GM19452 (cell line): ENCODE measurements at regions not wholly inside any gene's neighbourhood (a gene's known extent, or its start where the extent isn't known, plus 50 kb on each side); places are given as distances from the start of the nearest gene placed in this dataset.

ENCODE experiments used
- ATAC-seq: cut with Tn5 transposase; IDR thresholded peaks from one replicate; pipeline ENCODE4 v1.9.1; 2021; ENCODE audit not compliant: unreplicated experiment

GRCh38 chr2:43129676-43130547 is 96.5 kb downstream of the ZFP36L2 start:
- no peak for ATAC-seq

DNA sequence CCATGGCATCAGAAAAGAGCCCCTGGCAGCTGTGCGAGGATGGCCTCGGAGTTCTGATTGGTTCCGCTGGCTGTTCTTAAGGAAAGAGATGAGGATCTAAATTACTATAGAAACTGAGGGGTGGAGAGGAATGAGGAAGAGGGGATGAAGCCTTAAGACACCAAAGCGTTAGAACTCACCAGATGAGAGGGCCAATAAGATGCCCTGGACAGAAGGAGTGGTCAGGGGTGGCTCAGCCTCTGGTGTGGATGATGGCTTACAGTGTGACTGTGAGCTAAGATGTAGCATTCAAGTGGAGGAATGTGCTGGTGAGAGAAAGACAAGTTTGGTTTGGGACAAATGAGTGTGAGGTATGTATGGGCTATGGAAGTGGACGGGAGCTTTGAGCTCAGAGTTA is 97.8 kb downstream of the ZFP36L2 start:
- ATAC-seq, result no peak

DNA sequence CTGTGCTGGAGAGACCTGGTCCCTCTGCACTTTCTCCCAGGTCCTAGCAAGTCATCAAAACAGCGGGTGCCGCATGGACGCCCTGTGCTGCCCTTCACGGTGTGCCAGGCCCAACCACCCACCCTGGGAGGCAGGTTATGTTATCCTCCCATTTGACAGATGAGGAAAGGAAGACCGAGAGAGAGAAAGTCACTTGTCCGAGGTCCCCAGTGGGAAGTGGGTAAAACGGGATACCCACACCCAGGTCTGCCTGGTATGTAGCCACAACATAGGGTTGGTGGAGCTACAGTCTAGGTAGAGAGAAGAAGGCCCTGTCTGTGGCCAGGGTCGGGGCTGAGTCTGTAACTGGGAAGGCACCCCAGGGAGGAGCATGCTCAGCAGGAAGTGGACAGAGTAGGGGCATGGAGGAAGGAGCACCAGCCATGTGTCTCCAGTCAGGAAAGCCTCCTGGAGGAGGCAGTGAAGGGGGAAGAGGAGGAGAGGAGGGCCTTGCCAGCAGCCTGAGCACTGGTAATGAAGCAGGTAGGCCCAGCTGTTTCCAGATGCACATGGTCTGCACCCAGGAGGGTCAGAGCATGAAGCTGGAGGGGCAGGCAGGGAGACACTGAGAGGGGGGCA is 98.4 kb downstream of the ZFP36L2 start:
- no peak for ATAC-seq

DNA sequence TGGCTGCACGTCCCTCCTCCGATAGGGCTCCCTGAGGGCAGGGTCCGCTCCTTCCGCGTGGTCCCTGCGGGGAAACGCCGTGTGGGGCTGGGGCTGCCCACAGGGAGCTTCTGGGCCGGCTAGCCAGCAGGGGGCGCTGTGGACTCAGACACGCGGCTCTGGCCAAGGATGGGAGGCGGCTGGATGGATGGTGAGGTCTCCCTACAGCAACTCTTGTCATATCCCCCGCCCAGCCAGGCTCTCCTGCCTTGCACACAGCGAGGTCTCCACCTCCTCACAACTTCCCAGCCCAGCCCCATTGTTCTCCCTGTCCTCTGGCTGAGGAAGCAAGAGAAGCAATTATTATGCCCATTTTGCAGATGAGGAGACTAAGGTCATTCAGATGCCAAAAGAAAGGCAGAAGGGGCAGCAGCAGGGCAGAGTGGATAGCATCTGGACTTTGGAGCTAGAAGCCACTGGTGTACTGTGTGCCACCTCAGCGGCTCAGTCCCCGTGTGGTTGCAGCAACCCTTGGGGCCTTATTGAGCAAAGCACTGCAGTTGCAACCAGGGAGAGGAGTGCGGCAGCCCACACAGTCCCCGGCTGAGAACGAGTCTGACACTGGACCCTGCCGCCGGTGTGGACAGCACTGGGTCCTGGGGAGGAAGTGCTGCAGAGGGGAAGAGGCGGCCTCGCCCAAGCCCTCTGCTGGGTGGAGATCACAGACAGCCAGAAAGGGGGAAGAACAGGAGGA is 99.0 kb downstream of the ZFP36L2 start:
- no peak for ATAC-seq

GRCh38 chr2:43126817-43127207 is 99.6 kb downstream of the ZFP36L2 start:
- no peak for ATAC-seq

DNA sequence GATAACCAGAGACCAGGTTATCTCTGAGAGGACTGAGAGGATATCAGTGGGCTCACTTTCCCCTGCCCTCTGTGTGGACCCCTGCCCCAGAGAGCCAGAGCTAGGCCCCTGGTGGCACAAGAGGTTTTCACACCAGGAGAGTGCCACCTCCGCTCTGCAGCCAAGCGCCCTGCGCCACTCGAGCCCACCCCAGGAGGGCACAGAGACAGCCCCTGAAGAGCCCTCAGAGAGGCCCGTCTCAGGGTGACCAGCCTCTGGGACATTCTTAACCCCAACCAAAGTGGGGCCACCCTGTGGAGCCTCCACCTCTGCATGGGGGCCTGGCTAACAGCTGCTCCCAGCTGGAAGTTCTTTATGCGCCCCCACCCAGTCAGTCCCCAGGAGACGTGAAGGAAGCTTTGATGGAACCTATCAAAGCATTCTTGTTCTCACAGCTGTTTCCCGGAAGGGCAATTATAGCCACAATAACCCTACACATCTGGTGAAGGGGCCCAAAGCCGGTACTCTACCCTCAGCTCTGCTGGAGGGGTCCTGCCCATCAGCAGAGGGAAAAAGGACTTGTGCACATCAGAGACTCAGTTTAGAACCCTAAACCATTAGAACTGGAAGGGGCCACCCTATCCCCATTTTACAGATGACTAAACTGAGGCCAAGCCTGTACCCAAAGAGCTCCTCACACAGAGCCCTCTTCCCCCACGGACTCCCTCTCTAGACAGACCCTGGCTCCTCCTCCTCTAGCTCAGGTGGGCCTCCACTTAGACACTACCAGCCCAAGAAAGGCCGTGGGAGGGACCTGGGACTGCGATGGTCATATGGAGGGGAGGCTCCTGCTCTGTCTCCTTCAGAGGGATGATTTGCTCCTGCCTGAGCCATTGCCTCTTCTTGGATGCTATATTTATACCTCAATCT is 101.1 kb downstream of the ZFP36L2 start:
- no peak for ATAC-seq

- ATAC-seq, result no peak
Measured at GRCh38 chr2:43124687-43125057, 101.7 kb downstream of the ZFP36L2 start.

DNA sequence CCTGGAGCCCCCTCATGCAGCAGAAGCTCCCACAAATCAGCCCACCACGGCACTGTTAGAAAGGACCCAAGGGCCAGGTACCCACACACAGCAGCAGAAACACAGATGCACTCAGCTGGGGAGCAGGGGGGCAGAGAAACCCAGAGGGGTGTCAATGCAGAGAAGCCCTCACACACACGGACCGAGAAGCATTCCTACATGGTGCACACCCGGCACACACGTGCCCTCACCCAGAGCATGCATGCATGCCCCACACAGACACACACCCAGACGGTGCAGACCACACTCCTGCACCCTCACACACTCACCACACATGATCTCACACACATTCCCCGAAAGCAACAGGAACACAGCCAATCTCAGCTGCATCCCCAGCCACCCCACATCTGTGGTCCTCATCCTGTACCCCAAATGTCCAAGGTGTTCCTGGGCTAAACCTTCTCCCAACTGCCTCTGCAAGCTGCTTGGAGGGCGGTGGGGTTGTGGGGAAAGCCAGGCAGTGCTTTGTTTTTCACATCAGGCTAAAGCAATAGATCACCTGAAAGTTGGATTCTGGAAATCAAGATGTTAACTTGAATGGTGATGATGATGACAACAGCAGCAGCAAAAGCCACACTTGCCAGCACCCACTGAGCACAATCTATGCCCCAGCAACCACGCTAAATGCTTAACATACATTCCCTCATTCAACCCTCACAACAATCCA is 102.3 kb downstream of the ZFP36L2 start:
- no peak for ATAC-seq

DNA sequence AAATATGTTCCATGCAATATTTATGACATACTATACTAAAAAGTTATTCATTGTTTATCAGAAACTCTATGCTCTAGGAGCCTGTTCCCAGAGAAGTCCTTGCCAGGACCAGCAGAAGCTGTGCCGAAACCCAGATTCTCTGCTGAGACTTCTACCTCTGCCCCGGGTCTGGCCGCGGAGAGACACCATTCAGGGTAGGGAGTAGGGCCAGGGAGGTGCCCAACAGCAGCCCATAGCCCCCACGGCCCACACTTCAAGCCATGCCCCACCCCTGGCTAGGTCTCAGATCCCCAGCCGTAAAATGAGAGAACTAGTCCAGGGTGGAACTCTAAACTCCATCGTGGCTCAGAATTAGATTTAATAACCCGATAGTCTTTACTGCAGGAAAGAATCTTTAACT is 102.9 kb downstream of the ZFP36L2 start:
- no peak for ATAC-seq

DNA sequence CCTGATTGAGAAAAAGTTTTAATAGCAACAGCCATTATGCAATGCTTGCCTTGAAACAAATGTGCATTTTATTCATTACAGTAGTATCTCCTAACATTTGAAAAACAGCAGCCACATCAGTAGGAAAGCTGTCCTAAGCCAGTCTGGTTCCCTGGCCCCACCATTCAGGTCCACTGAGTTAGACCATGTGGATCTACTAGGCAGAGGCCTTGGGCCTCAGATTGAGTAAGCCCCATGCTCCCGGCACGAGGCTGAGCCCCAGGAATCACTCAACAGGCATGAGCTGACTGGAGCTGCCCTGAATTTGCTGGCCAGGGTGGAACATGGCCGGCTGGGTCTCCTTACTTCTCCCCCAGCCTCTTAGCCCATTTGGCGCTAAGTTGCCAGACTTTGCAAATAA is 103.4 kb downstream of the ZFP36L2 start:
- ATAC-seq, result no peak

- ATAC-seq, result no peak
Measured at GRCh38 chr2:43121580-43122314, 104.7 kb downstream of the ZFP36L2 start.

GRCh38 chr2:43119303-43119702 is 107.1 kb downstream of the ZFP36L2 start:
- ATAC-seq, result no peak

DNA sequence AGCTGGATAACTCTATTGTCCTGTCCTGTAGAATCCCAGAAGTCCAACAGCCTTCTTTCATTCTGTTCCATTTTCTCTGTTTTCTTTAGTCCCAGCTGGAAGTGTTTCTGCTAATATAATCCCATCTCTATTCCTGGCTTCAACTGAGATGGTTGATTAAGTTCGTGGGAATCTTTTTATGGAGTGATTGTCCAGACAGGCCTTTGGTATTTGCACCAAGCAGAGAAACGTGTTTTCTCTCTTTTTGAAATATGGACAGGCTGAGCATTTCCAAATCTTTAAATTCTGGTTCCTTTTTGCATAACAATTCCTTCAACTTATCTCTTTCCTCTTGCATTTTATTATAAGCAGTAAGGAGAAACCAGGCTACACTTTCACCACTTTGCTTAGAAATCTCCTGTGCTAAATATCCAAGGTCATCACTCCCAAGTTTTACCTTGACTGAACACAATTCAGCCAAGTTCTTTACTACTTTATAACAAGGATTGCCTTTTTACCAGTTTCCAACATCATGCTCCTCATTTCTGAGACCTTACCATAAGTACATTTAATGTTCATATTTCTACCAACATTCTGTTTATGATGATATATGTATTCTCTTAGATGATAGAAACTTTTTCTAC is 108.8 kb downstream of the ZFP36L2 start:
- ATAC-seq, result no peak

GRCh38 chr2:43116988-43117387 is 109.4 kb downstream of the ZFP36L2 start:
- no peak for ATAC-seq

DNA sequence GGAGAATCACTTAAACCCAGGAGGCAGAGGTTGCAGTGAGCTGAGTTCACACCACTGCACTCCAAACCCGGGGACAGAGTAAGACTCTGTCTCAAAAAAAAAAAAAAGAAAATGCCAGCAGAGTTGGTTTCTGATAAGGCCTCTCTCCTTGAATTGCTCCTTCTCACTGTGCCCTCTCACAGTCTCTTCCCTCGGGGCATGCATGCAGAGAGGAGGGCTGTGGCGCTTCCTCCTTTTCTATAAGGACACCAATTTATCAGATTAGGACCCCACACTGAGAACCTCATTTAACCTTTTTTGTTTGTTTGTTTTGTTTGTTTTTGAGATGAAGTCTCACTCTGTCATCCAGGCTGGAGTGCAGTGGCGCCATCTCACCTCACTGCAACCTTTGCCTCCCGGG is 110.5 kb downstream of the ZFP36L2 start:
- no peak for ATAC-seq

DNA sequence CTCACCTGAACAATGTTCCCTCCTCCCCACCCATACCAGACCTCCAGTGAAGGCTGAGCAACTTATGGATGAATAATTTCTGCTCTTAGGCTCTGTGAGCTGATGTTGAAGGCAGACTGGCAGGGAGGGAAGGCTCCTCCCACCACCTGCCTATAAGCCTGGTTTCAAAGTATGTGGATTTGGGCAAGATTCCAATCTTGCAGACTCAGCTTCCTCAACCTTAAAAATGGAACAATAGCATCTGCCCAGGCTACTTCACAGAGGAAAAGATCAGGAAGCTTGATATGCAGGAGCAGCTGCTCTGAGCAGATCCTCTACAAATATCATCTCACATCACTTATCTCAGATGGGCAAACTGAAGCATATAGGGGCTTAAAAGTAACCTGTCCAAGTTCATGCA is 112.2 kb downstream of the ZFP36L2 start:
- no peak for ATAC-seq

DNA sequence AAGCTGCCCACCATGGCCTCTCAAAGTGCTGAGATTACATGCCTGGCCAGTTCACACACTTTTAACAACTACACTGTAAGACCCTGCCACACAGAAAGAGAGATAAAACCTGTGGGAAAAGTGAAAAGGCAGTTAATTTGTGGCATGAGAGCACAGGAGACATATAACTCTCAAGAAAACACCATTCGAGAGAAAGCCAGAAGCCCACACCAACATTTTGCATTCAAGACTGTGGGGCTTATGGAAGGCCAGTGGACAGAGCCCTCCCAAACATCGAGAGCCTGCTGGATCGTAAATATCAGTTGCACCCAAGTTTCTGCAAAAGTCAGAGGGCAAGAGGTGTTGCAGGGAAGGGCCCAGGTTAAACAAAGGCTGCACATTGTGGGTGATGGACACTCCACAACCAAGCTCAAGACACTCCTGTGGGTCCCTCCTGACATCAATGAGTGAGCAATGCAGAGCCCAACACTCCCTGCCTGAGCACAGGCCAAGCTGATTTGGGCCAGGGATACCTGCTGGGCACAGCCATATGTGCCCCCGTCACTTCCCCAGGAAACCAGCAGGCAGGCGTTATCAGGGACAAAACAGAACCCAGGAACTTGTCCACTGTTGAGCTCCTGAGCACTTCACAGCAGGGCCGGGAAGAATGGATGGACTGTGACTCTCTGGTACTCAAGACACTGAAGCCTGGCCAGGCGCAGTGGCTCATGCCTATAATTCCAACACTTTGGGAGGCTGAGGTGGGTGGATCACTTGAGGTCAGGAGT is 114.4 kb downstream of the ZFP36L2 start:
- ATAC-seq, result no peak

- ATAC-seq, result no peak
Measured at GRCh38 chr2:43110442-43110871, 115.9 kb downstream of the ZFP36L2 start.
